Fibroblast of lung (primary cell): ENCODE measurements at regions not wholly inside any gene's neighbourhood (a gene's known extent, or its start where the extent isn't known, plus 50 kb on each side); places are given as distances from the start of the nearest gene placed in this dataset.

Source experiments
- DNase-seq, 2 donors: peaks; one replicate each; pipeline versions ENCODE4 v3.0.0 to v3.0.0-alpha.2; 2010; ENCODE audit warnings: low read depth in 2 of 2
- H2AFZ ChIP-seq: 2 replicates; pipeline ENCODE4 v1.5.1; 2012; ENCODE audit warnings: low read length, control low read depth, inconsistent platforms
- H3K27ac ChIP-seq: 2 replicates; pipeline ENCODE4 v1.5.1; 2011; ENCODE audit warnings: low read length, control low read depth; ENCODE audit not compliant: insufficient read depth
- H3K27me3 ChIP-seq: 2 replicates; pipeline ENCODE4 v1.5.1; 2011; ENCODE audit warnings: mild to moderate bottlenecking, low read length; ENCODE audit not compliant: control insufficient read depth, insufficient read depth
- H3K36me3 ChIP-seq: 2 replicates; pipeline ENCODE4 v1.5.1; 2011; ENCODE audit warnings: low read length; ENCODE audit not compliant: control insufficient read depth, insufficient read depth
- H3K4me1 ChIP-seq: 2 replicates; pipeline ENCODE4 v1.5.1; 2011; ENCODE audit warnings: low read length; ENCODE audit not compliant: control insufficient read depth, insufficient read depth; ENCODE audit errors: extremely low read depth
- H3K4me2 ChIP-seq: 2 replicates; pipeline ENCODE4 v1.5.1; 2011; ENCODE audit warnings: low read length, control low read depth; ENCODE audit not compliant: insufficient read depth; ENCODE audit errors: extremely low read depth
- H3K4me3 ChIP-seq, 4 experiments: fragments of 200-600 bp in 1 of 4; sonication (generic) in 1 of 4; replicated peaks in 1 of 4; 2 replicates each; pipeline ENCODE4 v1.5.1; 2011 to 2016; ENCODE audit warnings: low read length in 4 of 4, low read depth in 3 of 4, mild to moderate bottlenecking in 3 of 4, control low read depth in 2 of 4, inconsistent platforms in 1 of 4, mixed read lengths in 1 of 4; ENCODE audit not compliant: insufficient read depth in 1 of 4; ENCODE audit errors: control extremely low read depth in 1 of 4
- H3K79me2 ChIP-seq: 2 replicates; pipeline ENCODE4 v1.5.1; 2012; ENCODE audit warnings: mild to moderate bottlenecking, low read length, inconsistent platforms; ENCODE audit not compliant: control insufficient read depth, insufficient read depth
- H3K9ac ChIP-seq: 2 replicates; pipeline ENCODE4 v1.5.1; 2011; ENCODE audit warnings: mild to moderate bottlenecking, low read length, control low read depth; ENCODE audit not compliant: insufficient read depth
- H3K9me3 ChIP-seq: 2 replicates; pipeline ENCODE4 v1.5.1; 2012; ENCODE audit warnings: low read depth, low read length; ENCODE audit not compliant: control insufficient read depth, insufficient read depth
- H4K20me1 ChIP-seq: 2 replicates; pipeline ENCODE4 v1.5.1; 2011; ENCODE audit warnings: low read length; ENCODE audit not compliant: control insufficient read depth, insufficient read depth; ENCODE audit errors: extremely low read depth
- EZH2 ChIP-seq: IDR thresholded peaks from 2 replicates; pipeline ENCODE4 v1.5.1; 2012; ENCODE audit warnings: low read length, control low read depth, mild to moderate bottlenecking; ENCODE audit errors: missing control alignments
- TF ChIP-seq, protein P1 (sequence below), 2 donors: IDR thresholded peaks in 1 of 2; conservative IDR thresholded peaks in 1 of 2; 1 replicate in 1 of 2; 2 replicates in 1 of 2; pipeline ENCODE4 v1.5.1; 2011 to 2012; ENCODE audit warnings: low read length in 2 of 2, control low read depth in 1 of 2, inconsistent platforms in 1 of 2, low read depth in 1 of 2, mild to moderate bottlenecking in 1 of 2

DNA sequence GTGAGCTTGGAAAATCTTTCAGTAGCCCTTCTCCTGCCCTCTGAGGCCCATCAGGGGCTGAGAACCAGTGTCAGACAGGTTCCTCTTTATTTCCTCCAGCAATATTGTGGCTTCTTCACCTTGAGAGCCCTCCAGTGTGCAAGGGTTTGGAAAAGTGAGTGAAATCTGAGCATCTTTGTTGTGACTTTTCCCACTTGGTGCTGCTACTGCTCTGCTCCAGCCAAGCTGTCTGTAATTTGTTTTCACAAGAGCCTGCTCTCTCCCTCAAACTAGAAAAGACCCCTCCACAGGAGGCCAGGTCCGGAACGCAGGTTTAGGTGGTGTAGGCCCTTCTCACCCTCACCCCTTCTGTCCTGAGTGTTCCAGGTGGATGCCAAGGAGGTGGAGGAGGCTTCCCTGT, 57.4 kb upstream of the SPRY4 start:
- Histone ChIP-seq H3K9ac (no peak overlapping the region), H3K27ac (no peak overlapping the region), H3K36me3 (no peaks in the 10 kb centered on the region), H4K20me1 (no peaks in the 10 kb centered on the region), H3K4me1 (peaks cover 2% of the 10 kb centered on the region), H3K9me3 (no peaks in the 10 kb centered on the region), H3K79me2 (no peaks in the 10 kb centered on the region), H3K4me2 (no peak overlapping the region), H2AFZ (no peak overlapping the region), H3K27me3 (no peaks in the 10 kb centered on the region), H3K4me3 (no peak overlapping the region)
- no peak for TF ChIP-seq EZH2
- TF ChIP-seq, protein P1, sequence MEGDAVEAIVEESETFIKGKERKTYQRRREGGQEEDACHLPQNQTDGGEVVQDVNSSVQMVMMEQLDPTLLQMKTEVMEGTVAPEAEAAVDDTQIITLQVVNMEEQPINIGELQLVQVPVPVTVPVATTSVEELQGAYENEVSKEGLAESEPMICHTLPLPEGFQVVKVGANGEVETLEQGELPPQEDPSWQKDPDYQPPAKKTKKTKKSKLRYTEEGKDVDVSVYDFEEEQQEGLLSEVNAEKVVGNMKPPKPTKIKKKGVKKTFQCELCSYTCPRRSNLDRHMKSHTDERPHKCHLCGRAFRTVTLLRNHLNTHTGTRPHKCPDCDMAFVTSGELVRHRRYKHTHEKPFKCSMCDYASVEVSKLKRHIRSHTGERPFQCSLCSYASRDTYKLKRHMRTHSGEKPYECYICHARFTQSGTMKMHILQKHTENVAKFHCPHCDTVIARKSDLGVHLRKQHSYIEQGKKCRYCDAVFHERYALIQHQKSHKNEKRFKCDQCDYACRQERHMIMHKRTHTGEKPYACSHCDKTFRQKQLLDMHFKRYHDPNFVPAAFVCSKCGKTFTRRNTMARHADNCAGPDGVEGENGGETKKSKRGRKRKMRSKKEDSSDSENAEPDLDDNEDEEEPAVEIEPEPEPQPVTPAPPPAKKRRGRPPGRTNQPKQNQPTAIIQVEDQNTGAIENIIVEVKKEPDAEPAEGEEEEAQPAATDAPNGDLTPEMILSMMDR (conservative IDR thresholded peaks at IDR 0.05 in 1 of 2, IDR thresholded peaks at IDR 0.05 in 1 of 2; ENCODE audit: low read depth in 1 of 2, low read length in 2 of 2) = no peak
- no peak for DNase-seq

DNA sequence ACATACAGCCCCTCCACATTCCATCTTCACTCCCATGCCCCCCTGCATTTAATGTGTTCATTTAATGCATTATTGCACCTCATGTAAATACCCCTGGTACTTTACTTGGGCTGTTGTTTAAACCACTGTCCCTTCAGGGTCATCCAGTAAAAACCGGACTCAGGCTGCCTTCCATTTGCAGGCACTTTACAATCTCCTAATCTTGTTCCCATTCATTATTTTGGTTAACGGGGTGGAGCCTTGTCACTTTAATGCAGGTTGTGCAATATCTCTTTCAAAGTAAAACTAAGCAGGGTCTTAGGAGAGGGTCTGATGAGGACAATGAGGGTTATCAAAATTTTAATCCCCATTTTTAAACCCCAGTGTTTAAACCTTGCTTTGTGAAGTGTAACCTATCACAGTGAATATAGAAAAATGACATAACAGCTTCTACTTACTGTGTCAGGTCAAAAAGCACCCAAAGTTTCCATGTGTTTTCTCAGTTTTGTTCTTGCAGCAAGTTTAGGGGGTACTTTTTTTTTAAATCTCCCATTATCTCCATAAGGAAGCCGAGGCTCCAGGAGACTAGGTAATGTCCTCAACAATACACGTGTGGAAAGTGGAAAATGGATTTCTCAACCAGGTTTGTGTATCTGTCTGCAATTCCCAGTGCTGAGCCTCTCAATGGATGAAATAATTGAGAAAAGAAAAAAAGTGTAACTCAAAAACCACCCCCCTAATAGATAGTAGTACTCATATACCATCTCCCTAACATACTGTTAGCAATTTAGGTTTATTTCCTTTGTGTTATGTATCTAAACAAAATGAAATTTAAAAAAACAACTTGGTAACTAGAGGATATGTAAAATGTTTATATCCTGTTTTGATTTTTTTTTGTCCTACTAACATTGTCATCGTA, 54.2 kb upstream of the SPRY4 start:
- H3K9me3 ChIP-seq = no peaks in the 10 kb centered on the region
- H2AFZ ChIP-seq = no peak overlapping the region
- H3K27me3 ChIP-seq = no peaks in the 10 kb centered on the region
- H3K36me3 ChIP-seq = no peaks in the 10 kb centered on the region
- H4K20me1 ChIP-seq = no peaks in the 10 kb centered on the region
- no peak overlapping the region for H3K4me3 ChIP-seq
- no peaks in the 10 kb centered on the region for H3K79me2 ChIP-seq
- no peak overlapping the region for H3K27ac ChIP-seq
- DNase-seq = no peak
- TF ChIP-seq, protein P1 (conservative IDR thresholded peaks at IDR 0.05 in 1 of 2, IDR thresholded peaks at IDR 0.05 in 1 of 2; ENCODE audit: low read depth in 1 of 2, low read length in 2 of 2) = no peak
- TF ChIP-seq EZH2 = no peak
- no peak overlapping the region for H3K4me2 ChIP-seq
- no peak overlapping the region for H3K9ac ChIP-seq
- H3K4me1 ChIP-seq = no peaks in the 10 kb centered on the region

DNA sequence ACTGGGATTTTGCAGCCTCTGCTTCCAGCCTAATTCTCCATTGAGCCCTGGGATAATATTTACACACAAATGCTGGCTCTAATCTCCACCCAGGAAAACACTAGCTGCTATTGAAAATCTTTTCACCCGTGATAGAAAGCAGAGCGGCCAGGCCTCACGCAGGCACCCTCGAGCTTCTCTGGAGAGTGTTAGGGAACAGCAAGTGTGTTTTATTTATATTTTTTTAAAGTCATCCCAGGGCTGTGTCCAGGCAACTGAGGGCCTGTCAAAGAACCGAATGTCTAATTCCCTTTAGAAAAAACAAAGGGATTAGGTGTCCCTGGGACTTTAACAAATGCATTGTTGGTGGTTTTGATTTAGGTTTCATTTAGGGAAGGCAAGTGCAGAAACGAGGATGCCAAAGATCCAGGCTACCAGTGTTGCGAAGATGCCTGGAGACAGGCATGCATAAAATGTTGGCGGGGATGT, 51.2 kb upstream of the SPRY4 start:
- no peak overlapping the region for H3K9ac ChIP-seq
- no peak overlapping the region for H2AFZ ChIP-seq
- H3K27me3 ChIP-seq = no peaks in the 10 kb centered on the region
- H3K4me2 ChIP-seq = no peak overlapping the region
- H3K4me3 ChIP-seq = no peak overlapping the region
- TF ChIP-seq EZH2 = no peak
- TF ChIP-seq, protein P1 (conservative IDR thresholded peaks at IDR 0.05 in 1 of 2, IDR thresholded peaks at IDR 0.05 in 1 of 2; ENCODE audit: low read depth in 1 of 2, low read length in 2 of 2) = no peak
- no peaks in the 10 kb centered on the region for H3K4me1 ChIP-seq
- no peaks in the 10 kb centered on the region for H3K79me2 ChIP-seq
- no peak overlapping the region for H3K27ac ChIP-seq
- H3K36me3 ChIP-seq = no peaks in the 10 kb centered on the region
- DNase-seq = no peak
- H4K20me1 ChIP-seq = no peaks in the 10 kb centered on the region
- no peaks in the 10 kb centered on the region for H3K9me3 ChIP-seq
